ENCODE measurements at regions not wholly inside any gene's neighbourhood (a gene's known extent, or its start where the extent isn't known, plus 50 kb on each side); places are given as distances from the start of the nearest gene placed in this dataset.
A peak's percentile ranks its signal among the peaks of the same experiment; 100 is the strongest.

GRCh38 chr13:50104493-50104892 is 89.2 kb downstream of the KCNRG start:
- no peaks in the 10 kb centered on the region for H3K9me3 ChIP-seq (ENCODE audit: control insufficient read depth, low read length)
- H3K36me3 ChIP-seq (ENCODE audit: control insufficient read depth, insufficient read depth, low read length, severe bottlenecking): peaks cover 1% of the 10 kb centered on the region
- H3K27me3 ChIP-seq (replicated peaks; ENCODE audit: control insufficient read depth, insufficient read depth, low read length): no peaks in the 10 kb centered on the region
- peak; percentile 42 for DNase-seq (ENCODE audit: low read depth)
- no peak overlapping the region for H3K4me3 ChIP-seq (ENCODE audit: low read length)
- no peak overlapping the region for H3K9ac ChIP-seq (ENCODE audit: low read length)
- no peaks in the 10 kb centered on the region for H3K4me1 ChIP-seq (ENCODE audit: control insufficient read depth, insufficient read depth, low read length)

GRCh38 chr13:50106559-50106958 is 91.3 kb downstream of the KCNRG start:
- Histone ChIP-seq H3K9ac (ENCODE audit: low read length) (no peak overlapping the region), H3K36me3 (ENCODE audit: control insufficient read depth, insufficient read depth, low read length, severe bottlenecking) (peaks cover 5% of the 10 kb centered on the region), H3K4me3 (ENCODE audit: low read length) (no peak overlapping the region), H3K9me3 (ENCODE audit: control insufficient read depth, low read length) (no peaks in the 10 kb centered on the region), H3K27me3 (replicated peaks; ENCODE audit: control insufficient read depth, insufficient read depth, low read length) (no peaks in the 10 kb centered on the region), H3K4me1 (ENCODE audit: control insufficient read depth, insufficient read depth, low read length) (no peaks in the 10 kb centered on the region)
- DNase-seq (ENCODE audit: low read depth): no peak

DNA sequence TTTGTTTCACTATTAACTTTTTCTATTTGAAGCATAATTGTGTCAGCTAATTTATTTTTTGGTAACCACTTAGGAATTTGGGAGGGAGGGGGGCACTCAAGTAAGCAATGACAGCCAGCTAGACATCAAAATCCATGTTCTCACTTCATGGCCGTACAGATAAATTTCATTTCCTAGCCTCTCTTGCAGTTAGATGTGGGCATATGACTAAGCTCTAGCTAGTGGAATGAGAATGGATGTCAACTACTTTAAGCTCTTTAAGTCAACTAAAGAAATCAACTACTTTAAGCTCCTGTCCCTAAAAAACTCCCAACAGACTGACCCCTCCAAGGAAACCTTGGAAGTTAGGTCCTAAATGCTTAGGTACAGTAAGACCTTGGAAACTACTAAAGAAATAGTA is 92.0 kb downstream of the KCNRG start:
- H3K9ac ChIP-seq (ENCODE audit: low read length): no peak overlapping the region

DNA sequence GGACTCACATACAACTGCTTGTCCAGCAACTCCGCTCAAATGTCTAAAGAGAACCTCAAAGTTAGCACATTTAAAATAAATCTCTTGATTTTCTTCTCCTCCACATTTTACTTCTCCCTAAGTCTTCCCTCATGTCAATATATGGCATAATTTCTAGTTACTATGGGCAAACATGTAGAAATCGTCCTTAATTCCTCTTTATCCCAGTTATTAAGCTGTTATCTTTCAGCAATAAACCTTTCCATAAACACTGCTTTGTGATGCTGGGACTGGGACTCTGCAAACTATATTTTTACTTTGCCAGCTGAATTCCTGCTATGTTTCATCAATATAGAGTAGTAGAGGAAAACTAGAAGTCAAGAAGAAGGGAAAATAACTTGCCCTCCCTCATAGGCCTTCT is 99.7 kb downstream of the KCNRG start:
- no peaks in the 10 kb centered on the region for H3K27me3 ChIP-seq (replicated peaks; ENCODE audit: control insufficient read depth, insufficient read depth, low read length)
- no peak for DNase-seq (ENCODE audit: low read depth)
- no peaks in the 10 kb centered on the region for H3K36me3 ChIP-seq (ENCODE audit: control insufficient read depth, insufficient read depth, low read length, severe bottlenecking)
- no peak overlapping the region for H3K4me3 ChIP-seq (ENCODE audit: low read length)
- H3K4me1 ChIP-seq (ENCODE audit: control insufficient read depth, insufficient read depth, low read length): peaks cover 4% of the 10 kb centered on the region
- H3K9ac ChIP-seq (ENCODE audit: low read length): no peak overlapping the region
- H3K9me3 ChIP-seq (ENCODE audit: control insufficient read depth, low read length): no peaks in the 10 kb centered on the region

More for the DNA sequence above, 92.0 kb downstream of the KCNRG start:
- no peaks in the 10 kb centered on the region for H3K9me3 ChIP-seq (ENCODE audit: control insufficient read depth, low read length)
- no peak overlapping the region for H3K4me3 ChIP-seq (ENCODE audit: low read length)
- no peak for DNase-seq (ENCODE audit: low read depth)
- no peaks in the 10 kb centered on the region for H3K4me1 ChIP-seq (ENCODE audit: control insufficient read depth, insufficient read depth, low read length)
- H3K36me3 ChIP-seq (ENCODE audit: control insufficient read depth, insufficient read depth, low read length, severe bottlenecking): peaks cover 5% of the 10 kb centered on the region
- no peaks in the 10 kb centered on the region for H3K27me3 ChIP-seq (replicated peaks; ENCODE audit: control insufficient read depth, insufficient read depth, low read length)

DNA sequence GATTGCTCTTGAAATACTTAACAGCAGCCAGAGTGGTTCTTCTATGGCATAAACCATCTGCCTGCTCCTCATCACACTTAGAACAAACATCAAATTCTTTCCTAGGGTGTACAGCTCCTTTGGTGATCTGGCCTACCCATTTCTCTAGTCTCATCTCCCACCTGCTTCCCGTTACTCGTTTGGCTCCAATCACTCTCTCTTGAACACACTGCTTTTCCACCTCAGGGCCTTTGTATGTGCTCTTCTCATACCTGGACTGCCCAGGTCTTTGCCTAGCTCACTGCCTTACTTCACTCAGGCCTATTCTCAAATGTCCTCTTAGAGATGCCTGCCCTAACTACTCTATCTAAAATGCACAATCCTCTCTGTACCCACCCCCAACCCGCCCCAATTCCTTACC is 100.5 kb downstream of the KCNRG start:
- Histone ChIP-seq H3K4me1 (ENCODE audit: control insufficient read depth, insufficient read depth, low read length) (peaks cover 5% of the 10 kb centered on the region), H3K9me3 (ENCODE audit: control insufficient read depth, low read length) (no peaks in the 10 kb centered on the region), H3K27me3 (replicated peaks; ENCODE audit: control insufficient read depth, insufficient read depth, low read length) (no peaks in the 10 kb centered on the region), H3K36me3 (ENCODE audit: control insufficient read depth, insufficient read depth, low read length, severe bottlenecking) (peaks cover 2% of the 10 kb centered on the region), H3K9ac (ENCODE audit: low read length) (no peak overlapping the region), H3K4me3 (ENCODE audit: low read length) (no peak overlapping the region)
- DNase-seq (ENCODE audit: low read depth): no peak

- H3K9me3 ChIP-seq (ENCODE audit: control insufficient read depth, low read length): no peaks in the 10 kb centered on the region
- H3K27me3 ChIP-seq (replicated peaks; ENCODE audit: control insufficient read depth, insufficient read depth, low read length): no peaks in the 10 kb centered on the region
- H3K4me1 ChIP-seq (ENCODE audit: control insufficient read depth, insufficient read depth, low read length): peaks cover 5% of the 10 kb centered on the region
- no peak overlapping the region for H3K4me3 ChIP-seq (ENCODE audit: low read length)
- peaks cover 4% of the 10 kb centered on the region for H3K36me3 ChIP-seq (ENCODE audit: control insufficient read depth, insufficient read depth, low read length, severe bottlenecking)
- peak overlapping the region; percentile 41 for H3K9ac ChIP-seq (ENCODE audit: low read length)
- DNase-seq (ENCODE audit: low read depth): peak; percentile 48
Measured at GRCh38 chr13:50116430-50116973, 101.3 kb downstream of the KCNRG start.

DNA sequence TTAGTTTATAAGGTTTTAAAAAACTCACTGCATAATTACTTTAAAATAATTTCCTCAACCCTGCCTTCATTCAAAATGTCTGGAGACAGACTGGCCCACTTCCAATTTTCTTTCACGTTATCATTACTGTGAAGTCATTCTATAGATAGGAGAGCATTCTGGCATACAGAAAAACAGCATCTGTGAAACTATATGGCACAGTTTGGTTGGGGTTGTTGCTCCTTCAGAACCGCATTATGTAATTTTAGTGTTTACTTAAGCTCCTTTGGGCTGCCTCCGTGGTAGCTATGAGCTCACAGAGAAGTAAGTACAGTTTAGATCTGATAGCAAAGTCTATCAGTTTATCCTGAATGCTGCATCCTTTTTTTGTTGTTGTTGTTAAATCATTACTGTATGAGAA is 104.3 kb downstream of the KCNRG start:
- H3K9ac ChIP-seq (ENCODE audit: low read length): no peak overlapping the region
- peaks cover 19% of the 10 kb centered on the region for H3K4me1 ChIP-seq (ENCODE audit: control insufficient read depth, insufficient read depth, low read length)
- H3K36me3 ChIP-seq (ENCODE audit: control insufficient read depth, insufficient read depth, low read length, severe bottlenecking): peaks cover 4% of the 10 kb centered on the region
- no peak overlapping the region for H3K4me3 ChIP-seq (ENCODE audit: low read length)
- no peaks in the 10 kb centered on the region for H3K9me3 ChIP-seq (ENCODE audit: control insufficient read depth, low read length)
- no peak for DNase-seq (ENCODE audit: low read depth)
- no peaks in the 10 kb centered on the region for H3K27me3 ChIP-seq (replicated peaks; ENCODE audit: control insufficient read depth, insufficient read depth, low read length)

GRCh38 chr13:50122455-50122854 is 107.2 kb downstream of the KCNRG start:
- Histone ChIP-seq H3K4me3 (ENCODE audit: low read length) (peak overlapping the region; percentile 95), H3K27me3 (replicated peaks; ENCODE audit: control insufficient read depth, insufficient read depth, low read length) (no peaks in the 10 kb centered on the region), H3K36me3 (ENCODE audit: control insufficient read depth, insufficient read depth, low read length, severe bottlenecking) (peaks cover 4% of the 10 kb centered on the region), H3K9me3 (ENCODE audit: control insufficient read depth, low read length) (no peaks in the 10 kb centered on the region), H3K4me1 (ENCODE audit: control insufficient read depth, insufficient read depth, low read length) (peaks cover 33% of the 10 kb centered on the region), H3K9ac (ENCODE audit: low read length) (peak overlapping the region; percentile 90)
- no peak for DNase-seq (ENCODE audit: low read depth)

DNA sequence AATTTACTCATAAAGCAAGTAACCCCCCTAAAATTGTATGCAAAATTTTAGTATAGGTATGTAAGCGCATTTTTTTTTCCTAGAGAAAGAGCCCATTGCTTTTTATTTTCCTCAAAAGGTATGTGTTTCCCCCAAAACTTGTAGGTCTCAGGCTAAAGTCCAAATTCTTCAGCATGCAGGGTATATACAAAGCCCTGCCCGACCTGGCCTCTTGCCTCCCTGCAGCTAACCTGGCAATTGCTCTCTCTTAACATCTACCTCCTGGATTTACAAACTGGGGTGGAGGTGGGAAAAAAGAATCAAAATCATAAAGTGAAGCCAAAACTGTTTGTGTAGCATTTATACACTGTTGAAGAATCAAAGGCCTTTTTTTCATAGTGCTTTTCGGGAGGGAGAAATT is 107.8 kb downstream of the KCNRG start:
- Histone ChIP-seq H3K4me3 (ENCODE audit: low read length) (peak overlapping the region; percentile 95), H3K9ac (ENCODE audit: low read length) (peak overlapping the region; percentile 90), H3K27me3 (replicated peaks; ENCODE audit: control insufficient read depth, insufficient read depth, low read length) (no peaks in the 10 kb centered on the region), H3K4me1 (ENCODE audit: control insufficient read depth, insufficient read depth, low read length) (peaks cover 37% of the 10 kb centered on the region), H3K36me3 (ENCODE audit: control insufficient read depth, insufficient read depth, low read length, severe bottlenecking) (peaks cover 4% of the 10 kb centered on the region), H3K9me3 (ENCODE audit: control insufficient read depth, low read length) (no peaks in the 10 kb centered on the region)
- DNase-seq (ENCODE audit: low read depth): no peak

DNA sequence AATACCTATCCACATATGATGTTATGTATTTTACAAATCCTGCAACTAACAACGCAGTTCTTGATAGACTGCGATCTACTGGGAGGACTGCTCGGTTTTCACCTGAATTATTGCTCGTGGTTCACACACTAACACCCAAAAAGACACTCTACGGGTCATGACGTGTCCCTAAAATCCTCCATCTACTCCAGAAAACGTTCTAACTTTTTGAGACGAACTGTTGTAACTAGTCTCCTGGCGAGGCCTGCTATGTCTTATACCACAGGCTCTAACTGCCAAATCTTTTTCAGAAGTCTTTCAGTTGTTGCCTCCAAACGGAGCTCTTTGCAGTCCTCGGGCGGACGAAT is 108.2 kb downstream of the KCNRG start:
- Histone ChIP-seq H3K27me3 (replicated peaks; ENCODE audit: control insufficient read depth, insufficient read depth, low read length) (no peaks in the 10 kb centered on the region), H3K36me3 (ENCODE audit: control insufficient read depth, insufficient read depth, low read length, severe bottlenecking) (peaks cover 4% of the 10 kb centered on the region), H3K9ac (ENCODE audit: low read length) (peak overlapping the region; percentile 90), H3K9me3 (ENCODE audit: control insufficient read depth, low read length) (no peaks in the 10 kb centered on the region), H3K4me1 (ENCODE audit: control insufficient read depth, insufficient read depth, low read length) (peaks cover 39% of the 10 kb centered on the region), H3K4me3 (ENCODE audit: low read length) (peak overlapping the region; percentile 95)
- DNase-seq (ENCODE audit: low read depth): no peak

DNA sequence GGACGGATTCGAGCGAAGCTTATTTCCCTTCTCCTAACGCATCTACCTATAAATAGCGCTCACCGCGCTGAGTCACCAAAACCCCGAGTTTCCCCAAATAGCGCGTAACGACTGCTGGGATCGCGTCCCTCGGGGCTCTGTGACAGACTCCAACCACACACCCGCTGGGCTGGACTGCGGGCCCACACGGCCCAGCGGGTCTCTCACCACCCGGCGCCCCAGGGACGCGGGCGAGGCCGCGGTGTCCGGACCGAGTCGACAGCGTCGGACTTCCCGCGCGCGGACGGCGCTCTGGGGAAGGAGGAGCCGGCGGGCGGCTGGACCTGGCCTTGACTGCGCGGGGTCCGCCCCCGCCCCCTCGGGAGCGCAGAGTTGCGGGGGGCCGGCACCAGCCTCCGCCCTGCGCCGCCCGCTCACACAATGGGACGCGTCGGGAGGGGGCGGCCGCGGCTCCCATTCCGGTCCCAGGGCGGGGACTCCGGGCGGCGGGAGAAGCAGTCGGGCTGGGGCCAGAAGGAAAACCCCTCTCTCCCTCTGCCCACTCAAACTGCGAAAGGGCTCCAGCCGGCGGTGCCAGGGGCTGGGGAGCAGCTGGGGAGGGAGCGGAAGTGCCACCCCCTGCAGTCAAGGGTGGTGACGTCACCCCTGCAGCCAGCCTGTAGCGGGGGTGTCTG is 108.8 kb downstream of the KCNRG start:
- Histone ChIP-seq H3K4me3 (ENCODE audit: low read length) (peak overlapping the region; percentile 95), H3K27me3 (replicated peaks; ENCODE audit: control insufficient read depth, insufficient read depth, low read length) (no peaks in the 10 kb centered on the region), H3K36me3 (ENCODE audit: control insufficient read depth, insufficient read depth, low read length, severe bottlenecking) (peaks cover 4% of the 10 kb centered on the region), H3K4me1 (ENCODE audit: control insufficient read depth, insufficient read depth, low read length) (peaks cover 44% of the 10 kb centered on the region), H3K9me3 (ENCODE audit: control insufficient read depth, low read length) (no peaks in the 10 kb centered on the region), H3K9ac (ENCODE audit: low read length) (peak overlapping the region; percentile 90)
- peak; percentile 89 for DNase-seq (ENCODE audit: low read depth)
